Left ventricle myocardium inferior (tissue), 1 donor: ENCODE measurements at regions not wholly inside any gene's neighbourhood (a gene's known extent, or its start where the extent isn't known, plus 50 kb on each side); places are given as distances from the start of the nearest gene placed in this dataset.

Experiments
- DNase-seq: peaks from one replicate; pipeline ENCODE4 v3.0.0-alpha.2; 2020
- H3K27ac ChIP-seq: fragments of 200-600 bp; replicated peaks from 2 replicates; pipeline ENCODE4 v1.8.0; 2021
- H3K27me3 ChIP-seq: fragments of 200-600 bp; 2 replicates; pipeline ENCODE4 v1.8.0; 2021; ENCODE audit warnings: low read depth
- H3K36me3 ChIP-seq: fragments of 200-600 bp; 2 replicates; pipeline ENCODE4 v1.8.0; 2021
- H3K4me1 ChIP-seq: fragments of 200-600 bp; 2 replicates; pipeline ENCODE4 v1.8.0; 2021
- H3K4me3 ChIP-seq: fragments of 200-600 bp; 2 replicates; pipeline ENCODE4 v1.8.0; 2021; ENCODE audit warnings: mild to moderate bottlenecking, moderate library complexity
- H3K9me3 ChIP-seq: fragments of 200-600 bp; replicated peaks from 2 replicates; pipeline ENCODE4 v1.8.0; 2021
- CTCF ChIP-seq: fragments of 200-600 bp; IDR thresholded peaks from 2 replicates; pipeline ENCODE4 v1.8.0; 2021; ENCODE audit warnings: antibody characterized with exemption, mild to moderate bottlenecking, borderline replicate concordance
- intact Hi-C: fragments of 100-400 bp; cut with micrococcal nuclease; formaldehyde crosslinking; loops from one replicate; pipeline ENCODE4 v1.11.0; 2022
- donor health status: DM: no; HTN: yes; CAD: no; lungs with severe emphysema.

DNA sequence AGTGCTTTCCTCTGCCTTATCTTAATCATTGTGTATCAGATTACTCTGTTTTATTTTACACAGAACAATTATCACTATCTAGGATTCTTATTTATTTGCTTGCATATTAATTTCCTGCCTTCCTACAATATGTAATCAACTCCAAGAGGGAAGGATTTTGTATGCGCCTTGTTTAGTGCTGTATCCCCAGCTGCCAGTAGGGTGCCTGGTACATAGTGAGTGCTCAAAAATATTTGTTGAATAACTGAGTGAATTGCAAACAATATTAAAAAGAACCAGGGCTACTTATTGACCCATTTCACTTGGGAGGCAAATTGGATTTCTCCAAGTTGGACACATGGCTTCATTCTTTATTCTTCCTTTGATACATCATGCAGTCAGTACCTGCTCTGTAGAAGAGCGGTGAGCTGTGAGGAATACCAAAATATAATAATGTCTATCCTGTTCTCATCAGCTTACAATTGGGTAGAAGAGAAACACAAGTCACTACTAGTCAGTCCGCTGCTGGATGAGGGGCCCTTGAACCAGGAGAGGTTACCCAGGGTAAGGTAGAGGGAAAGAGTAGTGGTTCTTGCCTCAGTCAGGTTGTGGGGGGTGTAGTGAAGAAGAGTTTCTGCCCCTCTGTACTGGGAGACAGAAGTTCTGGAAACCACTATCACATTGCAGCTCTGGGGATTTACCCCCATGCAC is 233.9 kb upstream of the ZBTB20 start:
- Histone ChIP-seq H3K36me3 (no peaks in the 10 kb centered on the region), H3K4me1 (peaks cover 20% of the 10 kb centered on the region), H3K9me3 (peaks cover 6% of the 10 kb centered on the region), H3K4me3 (no peak overlapping the region), H3K27ac (peak overlapping the region; percentile 47), H3K27me3 (no peaks in the 10 kb centered on the region)
- intact Hi-C loops: no loop called here
- TF ChIP-seq CTCF: peak; percentile 18
- DNase-seq: no peak

DNA sequence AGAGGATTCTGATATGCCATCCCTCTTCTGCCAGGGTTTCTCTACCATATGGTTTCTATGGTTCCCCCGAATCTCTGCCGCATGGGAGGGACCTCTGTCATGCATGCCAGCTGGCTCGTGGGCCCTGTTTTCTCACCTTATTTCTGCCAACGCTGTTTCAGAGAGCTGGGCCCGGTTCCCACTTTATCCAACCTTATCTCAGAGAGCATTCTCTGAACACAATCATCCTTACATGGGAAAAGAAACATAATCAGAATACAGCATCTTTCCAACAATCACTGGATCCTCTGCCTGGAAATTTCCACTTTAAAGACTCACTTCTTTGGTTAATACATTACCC is 234.5 kb upstream of the ZBTB20 start:
- TF ChIP-seq CTCF: no peak
- peak overlapping the region; percentile 47 for H3K27ac ChIP-seq

DNA sequence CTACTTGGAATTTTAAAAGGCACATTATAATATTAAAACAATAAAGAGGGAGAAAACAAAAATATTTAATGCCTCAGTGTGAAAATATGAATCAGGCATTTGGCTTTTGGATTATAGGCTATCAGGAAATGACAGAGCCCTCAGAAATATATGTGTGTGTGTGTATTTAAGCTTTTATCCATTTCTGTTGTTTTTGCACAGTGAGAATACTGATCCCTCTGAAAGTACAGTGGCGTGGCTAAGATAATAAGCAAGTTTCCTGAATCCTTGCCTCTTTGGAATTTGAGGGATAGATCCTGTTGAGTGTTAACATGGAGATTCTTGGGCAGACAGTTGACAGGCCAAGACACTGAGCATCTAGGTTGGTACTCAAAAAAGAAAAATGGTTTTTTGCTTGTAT is 234.8 kb upstream of the ZBTB20 start:
- Histone ChIP-seq H3K9me3 (peaks cover 6% of the 10 kb centered on the region), H3K36me3 (no peaks in the 10 kb centered on the region), H3K27me3 (no peaks in the 10 kb centered on the region), H3K27ac (peak overlapping the region; percentile 47), H3K4me1 (peaks cover 20% of the 10 kb centered on the region), H3K4me3 (no peak overlapping the region)
- no peak for TF ChIP-seq CTCF
- intact Hi-C loops: no loop called here
- no peak for DNase-seq

More for the DNA sequence above, 234.5 kb upstream of the ZBTB20 start:
- peaks cover 20% of the 10 kb centered on the region for H3K4me1 ChIP-seq
- H3K4me3 ChIP-seq: no peak overlapping the region
- no peaks in the 10 kb centered on the region for H3K27me3 ChIP-seq
- intact Hi-C loops: no loop called here
- H3K9me3 ChIP-seq: peaks cover 6% of the 10 kb centered on the region
- no peaks in the 10 kb centered on the region for H3K36me3 ChIP-seq
- peak; percentile 69 for DNase-seq

GRCh38 chr3:115384381-115384780 is 237.3 kb upstream of the ZBTB20 start:
- H3K9me3 ChIP-seq: peaks cover 6% of the 10 kb centered on the region
- no peak overlapping the region for H3K4me3 ChIP-seq
- intact Hi-C loops: no loop called here
- H3K4me1 ChIP-seq: peaks cover 41% of the 10 kb centered on the region
- no peak overlapping the region for H3K27ac ChIP-seq
- TF ChIP-seq CTCF: no peak
- no peak for DNase-seq
- no peaks in the 10 kb centered on the region for H3K27me3 ChIP-seq
- H3K36me3 ChIP-seq: no peaks in the 10 kb centered on the region

- Histone ChIP-seq H3K36me3 (no peaks in the 10 kb centered on the region), H3K27ac (no peak overlapping the region), H3K4me3 (no peak overlapping the region), H3K9me3 (peaks cover 6% of the 10 kb centered on the region), H3K4me1 (peaks cover 36% of the 10 kb centered on the region), H3K27me3 (no peaks in the 10 kb centered on the region)
- TF ChIP-seq CTCF: no peak
- no peak for DNase-seq
- intact Hi-C loops: no loop called here
These were observed 237.3 kb upstream of the GAP43 start for GRCh38 chr3:115385774-115386730.
